HL-60 (cell line): ENCODE measurements at regions not wholly inside any gene's neighbourhood (a gene's known extent, or its start where the extent isn't known, plus 50 kb on each side); places are given as distances from the start of the nearest gene placed in this dataset.

ENCODE experiments used
- CTCF ChIP-seq: IDR thresholded peaks from one replicate; pipeline ENCODE4 v1.5.1; 2011; ENCODE audit warnings: low read length, control low read depth, inconsistent platforms; ENCODE audit not compliant: insufficient read depth
- GABPA ChIP-seq: IDR thresholded peaks from 2 replicates; pipeline ENCODE4 v1.6.1; 2012; ENCODE audit warnings: low read depth
- REST ChIP-seq: IDR thresholded peaks from 2 replicates; pipeline ENCODE4 v1.6.1; 2012; ENCODE audit warnings: low read depth; ENCODE audit not compliant: insufficient replicate concordance
- SPI1 ChIP-seq: IDR thresholded peaks from 2 replicates; pipeline ENCODE4 v1.6.1; 2012; ENCODE audit warnings: low read depth, mild to moderate bottlenecking, borderline replicate concordance

GRCh38 chr2:136051725-136052048 is 66.3 kb upstream of the DARS1 start:
- TF ChIP-seq CTCF (no peak), REST (no peak), SPI1 (no peak), GABPA (no peak)
